GM19397 (cell line): ENCODE measurements at regions not wholly inside any gene's neighbourhood (a gene's known extent, or its start where the extent isn't known, plus 50 kb on each side); places are given as distances from the start of the nearest gene placed in this dataset.
"Not testable (repeated sequence)": the region's sequence is repeated elsewhere in the genome, so short reads cannot be mapped to it uniquely, and the experiment has no call there.

Experiments used
- ATAC-seq: cut with Tn5 transposase; IDR thresholded peaks from one replicate; pipeline ENCODE4 v1.9.1; 2021; ENCODE audit warnings: mild to moderate bottlenecking, moderate library complexity; ENCODE audit not compliant: unreplicated experiment

GRCh38 chr18:37853706-37854105 is 288.1 kb upstream of the CELF4 start:
- no peak for ATAC-seq

- ATAC-seq = no peak
Measured at GRCh38 chr18:37852464-37852863, 286.9 kb upstream of the CELF4 start.

- ATAC-seq = no peak
Measured at GRCh38 chr18:37847544-37847943, 281.9 kb upstream of the CELF4 start.

- ATAC-seq = no peak
Measured at GRCh38 chr18:37846996-37847395, 281.4 kb upstream of the CELF4 start.

GRCh38 chr18:37845498-37845897 is 279.9 kb upstream of the CELF4 start:
- ATAC-seq = no peak

- no peak for ATAC-seq
Measured at GRCh38 chr18:37844209-37844970, 278.8 kb upstream of the CELF4 start.

- no peak for ATAC-seq
Measured at GRCh38 chr18:37838083-37838482, 272.5 kb upstream of the CELF4 start.

- ATAC-seq = no peak
Measured at GRCh38 chr18:37836071-37836970, 270.7 kb upstream of the CELF4 start.

- ATAC-seq = not testable (repeated sequence)
Measured at GRCh38 chr18:37832010-37832695, 266.6 kb upstream of the CELF4 start.

GRCh38 chr18:37812961-37813360 is 247.4 kb upstream of the CELF4 start:
- ATAC-seq = no peak

- no peak for ATAC-seq
Measured at GRCh38 chr18:37805773-37806404, 240.3 kb upstream of the CELF4 start.

- no peak for ATAC-seq
Measured at GRCh38 chr18:37796823-37797349, 231.3 kb upstream of the CELF4 start.

- no peak for ATAC-seq
Measured at GRCh38 chr18:37787452-37787851, 221.9 kb upstream of the CELF4 start.

GRCh38 chr18:37783771-37784170 is 218.2 kb upstream of the CELF4 start:
- no peak for ATAC-seq

- ATAC-seq = no peak
Measured at GRCh38 chr18:37779220-37779619, 213.6 kb upstream of the CELF4 start.

- no peak for ATAC-seq
Measured at GRCh38 chr18:37778417-37779165, 213.0 kb upstream of the CELF4 start.

GRCh38 chr18:37769826-37770225 is 204.2 kb upstream of the CELF4 start:
- ATAC-seq = no peak

- no peak for ATAC-seq
Measured at GRCh38 chr18:37764541-37765288, 199.1 kb upstream of the CELF4 start.

GRCh38 chr18:37762076-37762621 is 196.6 kb upstream of the CELF4 start:
- ATAC-seq = no peak
